HG03095 (cell line): ENCODE measurements at regions not wholly inside any gene's neighbourhood (a gene's known extent, or its start where the extent isn't known, plus 50 kb on each side); places are given as distances from the start of the nearest gene placed in this dataset.

ENCODE experiments used
- ATAC-seq: cut with Tn5 transposase; IDR thresholded peaks from one replicate; pipeline ENCODE4 v1.9.1; 2021; ENCODE audit warnings: moderate library complexity; ENCODE audit not compliant: unreplicated experiment

DNA sequence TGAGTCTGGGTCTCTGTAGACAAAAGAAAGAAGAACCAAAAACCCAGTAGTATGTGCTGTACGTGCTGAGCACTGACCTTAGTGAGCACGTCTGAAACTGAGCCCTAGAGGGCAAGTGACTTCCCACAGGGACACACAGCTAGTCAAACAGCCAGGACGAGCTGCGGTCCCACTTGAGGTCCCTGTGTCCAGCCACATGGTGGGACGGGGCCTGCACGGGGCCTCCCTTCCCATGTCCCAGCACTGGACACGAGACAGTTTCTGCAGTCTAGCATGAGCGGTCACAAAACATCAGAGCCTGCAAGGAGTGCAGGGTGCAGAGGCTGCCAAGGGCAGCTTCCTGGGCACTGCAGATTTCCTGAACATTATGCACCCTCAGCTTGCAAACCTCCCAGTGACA is 121.6 kb downstream of the NCOR2 start:
- ATAC-seq = no peak

DNA sequence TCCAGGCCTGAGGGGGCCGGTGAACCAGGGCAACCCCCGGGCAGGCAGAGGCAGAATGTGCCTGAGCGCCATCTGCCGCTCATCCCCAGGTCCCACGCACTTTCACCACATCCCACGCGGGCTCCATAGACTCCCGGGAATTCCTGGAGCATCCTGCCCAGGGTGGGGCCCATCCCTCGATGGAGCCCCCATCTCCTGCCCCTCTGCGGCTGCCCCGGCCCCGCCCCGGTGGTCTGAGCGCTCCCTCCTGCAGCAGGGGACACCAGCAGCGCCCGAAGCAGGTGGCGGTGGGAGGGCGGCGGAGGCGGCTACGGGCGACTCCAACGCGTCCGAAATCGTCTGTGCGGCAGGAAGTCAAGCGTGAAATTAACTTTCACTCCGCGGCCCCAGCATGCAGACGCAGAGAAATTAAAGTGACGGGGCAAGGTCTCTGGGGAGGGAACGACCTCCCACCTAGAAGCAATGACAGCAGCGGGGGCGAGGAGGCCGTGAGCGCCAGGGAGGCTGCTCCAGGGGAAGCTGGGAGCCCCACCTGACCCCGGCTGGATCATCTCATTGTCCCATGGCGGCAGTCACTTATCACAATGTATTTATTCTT is 122.2 kb downstream of the NCOR2 start:
- ATAC-seq = no peak

DNA sequence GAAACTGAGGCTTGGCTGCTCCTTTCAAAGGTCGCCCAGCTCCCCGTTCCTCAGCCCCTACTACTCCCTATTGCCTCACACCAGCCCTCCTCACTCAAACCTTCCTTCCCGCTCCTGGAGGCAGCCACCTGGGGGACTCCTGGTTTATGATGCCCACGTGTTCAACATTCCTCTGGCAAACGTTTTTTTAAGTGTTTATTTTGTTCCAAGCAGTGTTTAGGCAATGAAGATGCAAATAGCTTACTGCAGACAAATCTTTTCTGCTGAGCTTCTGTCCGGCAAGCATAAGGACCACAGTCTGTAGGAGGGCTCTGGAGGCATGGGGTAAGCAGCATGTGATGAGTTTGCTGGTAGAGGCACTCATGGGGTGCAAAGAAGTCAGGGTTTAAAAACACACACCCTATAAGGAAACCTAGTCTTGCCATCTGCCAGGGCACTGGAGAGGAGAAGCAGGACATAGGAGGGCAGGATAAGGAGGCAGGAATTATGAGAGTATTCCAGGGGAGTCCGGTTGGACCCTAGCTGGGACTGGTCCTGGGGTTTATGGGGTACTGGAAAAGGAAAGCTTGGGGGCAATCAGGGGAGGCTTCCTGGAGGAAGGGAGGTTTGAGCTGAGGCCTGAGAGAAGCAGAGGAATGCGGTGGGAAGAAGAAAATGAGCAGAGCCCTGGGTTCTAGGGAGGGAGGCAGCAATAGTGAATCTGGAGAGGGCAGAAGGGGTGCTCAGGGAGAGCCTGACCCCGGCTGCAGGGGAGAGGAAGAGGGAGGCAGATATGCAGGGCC is 123.3 kb downstream of the NCOR2 start:
- ATAC-seq = no peak

DNA sequence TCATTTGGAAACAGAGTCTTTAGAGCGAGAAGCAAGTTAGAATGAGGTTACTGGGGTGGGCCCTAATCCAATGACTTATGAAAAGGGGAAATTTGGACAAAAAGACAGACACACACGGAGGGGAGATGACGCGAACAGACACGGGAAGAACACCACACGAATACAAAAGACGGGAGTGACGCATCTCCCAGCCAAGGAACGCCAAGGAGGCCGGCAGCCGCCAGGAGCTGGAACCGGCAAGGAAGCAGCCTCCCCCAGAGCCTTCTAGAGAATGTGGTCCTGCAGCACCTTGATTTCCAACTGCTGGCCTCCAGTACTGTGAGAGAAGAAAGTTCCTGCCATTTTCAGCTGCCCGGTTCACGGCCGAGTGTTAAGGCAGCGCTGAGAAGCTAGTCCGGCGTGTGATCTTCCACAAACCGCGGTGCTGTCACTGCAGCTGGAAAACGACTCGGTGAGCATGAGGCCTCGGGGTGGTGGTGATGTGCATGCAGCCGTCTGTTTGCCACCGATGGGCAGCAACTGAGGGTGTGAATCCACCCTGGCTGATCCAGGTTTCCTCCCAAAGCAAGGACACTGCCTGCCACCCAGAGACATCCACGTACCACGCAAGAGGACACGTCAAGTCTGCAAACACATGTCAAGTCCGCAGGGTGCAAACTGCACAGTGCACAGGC is 124.5 kb downstream of the NCOR2 start:
- ATAC-seq = no peak

DNA sequence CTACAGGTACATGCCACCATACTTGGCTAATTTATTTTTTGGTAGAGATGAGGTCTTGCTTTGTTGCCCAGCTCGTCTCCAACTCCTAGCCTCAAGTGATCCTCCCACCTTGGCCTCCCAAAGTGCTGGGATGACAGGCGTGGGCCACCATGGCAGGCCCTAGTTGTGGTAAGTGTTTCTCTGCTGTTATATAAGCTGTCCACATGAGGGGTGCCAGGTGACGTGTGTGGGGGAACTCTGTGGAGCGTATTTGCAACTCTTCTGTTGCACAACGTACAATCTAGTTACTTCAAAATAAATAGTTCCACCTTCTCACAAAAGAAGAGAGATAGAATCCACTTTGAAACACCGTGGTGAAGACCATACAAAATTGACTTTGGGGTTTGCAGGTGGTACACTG is 125.1 kb downstream of the NCOR2 start:
- no peak for ATAC-seq

DNA sequence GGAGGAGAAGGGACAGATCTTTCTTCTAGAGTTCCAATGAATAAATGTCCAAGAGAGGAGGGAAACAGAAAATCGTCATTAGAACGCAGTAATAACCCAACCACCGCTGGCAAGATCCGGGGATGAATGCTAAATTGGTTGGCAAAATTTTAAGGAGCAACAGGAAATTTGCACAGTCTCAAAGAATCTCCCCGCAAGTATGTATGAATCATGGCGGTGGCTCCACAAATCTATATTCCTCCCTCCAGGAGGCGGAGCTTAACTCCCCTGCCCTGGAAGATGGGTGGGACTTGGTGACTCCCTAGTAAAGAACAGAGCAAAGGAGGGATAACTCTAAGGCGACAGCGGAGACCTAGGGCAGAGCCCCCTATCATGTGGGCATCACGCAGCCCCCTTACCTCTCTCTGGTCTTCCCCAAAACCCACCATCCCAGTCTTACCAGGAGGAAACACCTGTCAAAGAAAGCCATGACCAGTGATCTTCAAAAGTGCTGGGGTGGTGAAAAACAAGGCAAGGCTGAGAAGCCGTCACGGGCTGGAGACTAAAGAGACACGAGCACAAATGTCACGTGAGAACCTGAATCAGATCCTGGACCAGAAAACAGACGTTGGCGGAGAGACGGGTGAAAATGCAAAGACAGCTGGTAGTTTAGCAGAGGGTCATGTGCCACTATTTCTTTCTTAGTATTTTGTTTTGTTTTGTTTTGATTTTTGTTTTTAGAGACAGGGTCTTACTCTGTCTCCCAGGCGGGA is 125.8 kb downstream of the NCOR2 start:
- ATAC-seq = no peak

DNA sequence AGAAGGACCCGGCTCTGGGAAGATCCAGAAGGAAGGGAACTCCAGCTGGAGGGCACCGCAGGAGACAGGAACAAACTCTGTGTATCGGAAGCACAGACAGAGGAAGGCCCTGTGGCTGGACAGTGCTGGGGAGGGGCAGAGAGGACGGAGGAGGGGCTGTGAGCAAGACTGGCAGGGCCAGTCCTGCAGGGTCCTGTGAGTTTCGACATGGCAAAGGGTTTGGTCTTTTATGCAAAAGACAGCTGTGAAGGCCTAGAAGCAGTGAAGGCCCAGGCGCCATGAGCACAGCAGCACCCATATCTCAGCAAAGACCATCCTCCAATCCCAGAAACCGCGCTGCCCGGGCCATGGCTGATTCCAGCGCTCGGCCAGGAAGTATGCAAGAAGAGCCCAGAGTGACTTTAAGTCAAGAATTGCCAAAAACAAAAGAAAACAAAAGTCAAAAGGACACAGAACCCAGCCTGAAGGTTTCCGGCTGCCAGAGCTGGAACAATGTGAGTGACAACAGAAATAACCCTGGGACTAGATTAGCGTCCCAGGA is 126.5 kb downstream of the NCOR2 start:
- no peak for ATAC-seq

DNA sequence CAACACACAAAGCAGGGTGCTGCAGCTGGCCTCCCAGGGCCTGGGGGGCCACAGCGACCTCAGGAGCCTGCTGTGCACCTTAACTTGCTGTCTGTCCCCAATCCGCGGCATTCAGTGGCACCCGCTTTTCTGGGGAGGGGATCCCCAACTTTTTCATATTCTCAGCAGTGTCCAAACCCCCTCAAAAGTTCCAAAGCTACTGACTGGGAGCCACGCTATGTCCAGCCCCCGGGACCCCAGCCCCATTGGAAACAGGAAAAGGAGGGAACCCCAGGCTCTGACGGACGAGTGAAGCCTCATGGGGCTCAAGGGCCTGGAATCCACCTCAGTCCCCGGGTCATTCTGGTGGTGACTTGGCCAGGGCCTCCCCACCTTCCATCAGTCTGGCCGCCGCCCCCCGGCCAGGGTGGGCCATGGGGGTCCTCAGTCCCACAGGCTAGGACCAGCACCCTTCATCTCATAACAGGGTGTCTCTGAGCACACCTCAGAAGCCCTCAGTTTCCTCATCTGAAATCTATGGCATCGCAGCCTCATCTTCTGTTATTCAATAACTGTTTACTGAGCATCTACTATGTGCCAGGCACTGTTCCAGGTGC is 127.3 kb downstream of the NCOR2 start:
- no peak for ATAC-seq

DNA sequence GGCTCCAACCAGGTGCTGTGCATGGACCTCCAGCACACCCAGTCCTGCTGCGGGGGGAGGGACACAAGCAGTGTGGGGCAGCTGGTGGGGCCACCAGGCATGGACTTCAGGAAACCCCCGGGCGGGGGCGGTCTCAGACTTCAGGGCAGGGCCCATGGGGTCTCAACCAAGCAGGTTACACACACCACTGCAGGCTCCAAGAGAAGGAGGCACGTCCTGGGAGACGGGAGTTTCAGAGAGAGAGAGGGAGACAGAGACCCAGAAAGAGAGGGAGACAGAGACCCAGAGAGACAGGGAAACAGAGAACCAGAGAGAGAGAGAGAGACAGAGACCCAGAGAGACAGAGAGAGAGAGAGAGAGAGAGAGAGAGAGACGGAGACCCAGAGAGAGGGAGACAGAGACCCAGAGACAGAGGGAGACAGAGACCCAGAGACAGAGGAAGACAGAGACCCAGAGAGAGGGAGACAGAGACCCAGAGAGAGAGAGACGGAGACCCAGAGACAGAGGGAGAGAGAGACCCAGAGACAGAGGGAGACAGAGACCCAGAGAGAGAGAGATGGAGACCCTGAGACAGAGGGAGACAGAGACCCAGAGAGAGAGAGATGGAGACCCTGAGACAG is 128.9 kb downstream of the NCOR2 start:
- no peak for ATAC-seq

DNA sequence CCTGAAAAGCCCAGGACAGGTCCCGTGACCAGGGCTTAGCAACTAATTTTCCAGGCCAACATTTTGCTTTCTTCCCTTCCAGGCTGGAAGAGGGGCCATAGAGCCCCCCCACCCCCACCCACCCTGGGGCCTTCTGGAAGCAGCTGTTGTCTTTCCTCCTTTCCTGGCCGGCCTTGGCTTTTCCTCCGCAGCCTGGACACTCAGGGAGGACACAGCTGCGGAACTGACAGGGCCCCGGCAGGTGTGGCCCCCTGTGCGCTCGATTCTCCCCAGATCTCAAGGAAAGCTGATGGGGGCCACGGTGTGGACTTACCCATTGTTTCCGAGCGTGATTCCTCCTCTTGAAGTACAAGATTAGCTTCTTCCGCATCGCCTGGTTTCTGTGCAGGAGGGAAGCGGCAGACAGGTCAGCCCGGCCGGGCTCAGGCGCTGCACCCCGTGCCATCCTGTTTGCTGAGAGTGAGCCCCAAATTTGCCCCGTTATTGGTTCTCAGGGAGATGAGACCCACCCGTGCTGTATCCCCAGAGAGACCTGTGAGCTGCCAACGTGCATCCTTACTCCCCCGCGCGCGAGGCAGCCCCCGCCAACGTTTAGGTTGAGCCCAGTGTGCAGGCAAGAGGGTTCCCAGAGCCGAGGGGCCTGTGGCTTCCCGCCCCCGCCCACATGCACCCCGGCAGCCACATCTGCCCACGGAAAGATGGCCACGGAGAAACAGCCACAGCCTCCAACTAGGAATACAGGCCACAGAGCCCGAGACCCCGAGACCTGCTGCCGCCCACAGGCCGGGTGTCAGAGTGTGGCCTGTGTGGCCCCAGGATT is 129.6 kb downstream of the NCOR2 start:
- no peak for ATAC-seq

DNA sequence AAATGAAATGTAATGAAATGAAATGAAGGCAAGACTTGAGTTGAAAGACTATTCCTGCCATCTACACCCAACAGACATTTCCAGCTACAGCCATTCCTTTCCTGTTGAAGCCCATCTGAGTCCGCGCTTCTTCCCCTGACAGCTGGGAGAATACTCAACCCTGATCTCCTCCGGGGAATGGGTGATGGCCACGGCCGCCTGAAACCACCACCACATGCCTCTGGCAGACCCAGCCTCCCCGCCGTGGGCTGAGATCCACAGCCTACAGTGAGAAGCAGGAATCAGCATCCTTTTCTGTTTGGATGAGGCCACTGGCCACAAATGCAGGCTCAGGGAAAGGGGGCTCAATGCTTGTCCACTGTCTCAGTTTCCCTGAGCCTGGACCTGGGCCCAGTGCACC is 130.3 kb downstream of the NCOR2 start:
- no peak for ATAC-seq

DNA sequence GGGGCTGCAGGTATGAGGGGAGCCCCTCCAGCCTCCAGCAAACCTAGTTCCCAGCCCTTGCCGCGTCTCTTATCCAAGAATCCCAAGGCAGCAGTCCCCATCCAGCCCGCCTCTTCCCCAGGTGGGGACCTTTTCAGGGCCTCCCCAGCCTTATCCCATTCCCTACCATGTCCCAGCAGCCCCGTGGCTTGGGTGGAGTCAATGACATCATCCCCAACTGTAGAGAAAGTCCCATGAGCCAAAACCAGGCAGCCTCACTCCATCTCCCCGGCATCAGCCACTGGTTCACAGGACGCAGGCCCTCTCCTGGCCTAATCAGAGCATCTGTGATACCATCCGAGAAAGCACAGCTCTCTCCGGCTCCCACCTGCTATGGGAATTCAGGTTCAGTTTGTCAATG is 131.0 kb downstream of the NCOR2 start:
- ATAC-seq = no peak

DNA sequence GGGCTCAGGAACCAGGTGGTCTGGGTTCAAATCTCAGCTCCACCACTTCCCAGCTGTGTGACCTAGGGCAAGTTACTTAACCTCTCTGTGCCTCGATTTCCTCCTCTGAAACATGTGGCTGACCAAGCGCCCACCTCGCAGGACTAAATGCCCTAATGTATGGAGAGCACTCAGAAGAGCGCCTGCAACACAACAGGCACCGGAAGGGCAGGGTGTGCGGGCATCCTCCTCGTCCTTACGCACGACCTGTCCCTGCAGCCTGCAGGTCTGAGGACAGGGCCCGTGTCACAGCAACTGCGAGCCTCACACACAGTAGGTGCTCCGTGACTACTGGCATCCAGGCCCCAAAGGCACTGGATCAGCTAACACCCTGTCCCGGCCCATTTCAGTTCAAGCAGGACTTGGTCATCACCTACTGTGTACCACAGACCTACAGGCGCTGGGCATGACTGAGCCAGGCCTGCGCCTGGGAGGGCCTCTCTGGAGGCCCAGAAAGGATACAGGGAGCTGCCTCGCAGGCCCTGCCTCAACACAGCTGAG is 131.5 kb downstream of the NCOR2 start:
- ATAC-seq = no peak

DNA sequence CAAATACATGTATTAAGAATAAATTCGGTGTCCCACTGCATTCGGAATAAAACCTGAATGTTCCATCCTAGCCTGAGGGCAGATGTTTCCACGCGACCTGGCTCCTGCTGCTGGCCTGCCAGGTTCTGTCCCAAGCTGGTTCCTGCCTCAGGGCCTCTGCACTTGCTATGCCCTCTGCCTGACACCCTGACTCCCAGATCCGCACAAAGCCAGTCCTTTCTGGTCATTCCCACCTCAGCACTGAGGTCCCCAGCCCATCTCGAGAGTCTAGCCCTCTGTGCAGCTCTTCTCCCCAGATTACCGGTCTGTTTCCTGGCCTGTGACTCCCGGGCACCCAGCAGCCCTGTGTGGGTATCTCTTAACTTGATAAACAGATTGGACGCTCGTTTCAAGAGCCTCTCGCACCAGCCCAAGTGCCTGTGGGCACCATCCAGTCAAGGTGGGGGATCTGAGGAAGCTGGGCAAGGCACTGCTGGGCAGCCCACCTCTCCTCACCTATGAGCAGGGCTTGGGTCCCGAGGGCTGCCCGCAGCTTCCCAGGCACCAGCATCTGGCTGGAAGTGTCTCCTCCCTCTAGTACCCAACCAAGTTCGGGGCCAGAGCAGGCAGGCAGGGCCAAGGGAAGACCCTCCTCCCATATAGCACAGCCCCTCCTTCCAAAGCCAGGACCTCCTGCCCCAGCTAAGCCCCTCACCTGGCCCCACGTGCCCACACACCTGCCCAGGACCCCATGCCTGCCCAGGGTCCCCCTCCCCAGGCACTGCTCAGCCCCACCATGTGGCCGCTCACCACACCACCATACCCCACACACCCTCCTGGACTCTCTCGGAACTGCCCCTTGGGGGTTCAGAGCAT is 132.2 kb downstream of the NCOR2 start:
- no peak for ATAC-seq

DNA sequence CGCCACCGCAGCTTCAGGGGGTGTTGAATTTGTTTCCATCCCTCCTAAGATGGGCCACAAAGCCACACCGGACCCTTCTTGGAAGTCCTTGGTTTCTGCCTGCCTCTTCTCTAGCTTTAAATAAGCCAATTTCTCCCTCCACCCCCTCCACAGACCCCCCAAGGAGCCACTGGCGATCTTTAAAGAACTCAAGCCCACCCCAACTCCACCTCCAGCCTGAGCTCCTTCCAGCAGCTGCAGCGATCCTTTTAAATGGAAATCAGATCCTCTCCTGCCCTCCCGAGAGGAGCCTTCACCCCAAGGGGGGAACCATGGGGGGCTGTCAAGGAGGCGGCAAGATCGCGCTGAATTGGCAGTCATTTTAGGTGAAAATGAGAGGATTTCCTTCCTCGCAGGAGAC is 133.1 kb downstream of the NCOR2 start:
- no peak for ATAC-seq

DNA sequence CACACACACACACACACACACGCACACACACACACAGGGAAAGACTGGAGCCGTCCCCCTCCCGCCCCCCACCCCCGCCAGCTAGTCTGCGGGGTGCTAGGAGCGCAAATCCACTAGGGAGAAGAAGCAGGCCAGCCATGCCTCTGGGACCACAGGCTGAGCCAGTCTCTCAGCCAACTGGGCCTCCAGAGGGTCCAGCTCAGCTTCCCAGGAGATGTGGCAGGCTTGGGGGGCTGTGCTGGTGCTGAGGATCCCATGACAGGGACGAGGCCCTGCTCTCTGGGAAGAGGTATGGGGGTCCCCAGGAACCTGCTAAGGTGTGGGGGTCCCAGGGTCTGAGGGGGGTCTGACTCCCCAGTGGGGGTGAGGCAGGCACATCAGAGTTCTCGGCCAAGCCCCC is 133.5 kb downstream of the NCOR2 start:
- ATAC-seq = no peak

DNA sequence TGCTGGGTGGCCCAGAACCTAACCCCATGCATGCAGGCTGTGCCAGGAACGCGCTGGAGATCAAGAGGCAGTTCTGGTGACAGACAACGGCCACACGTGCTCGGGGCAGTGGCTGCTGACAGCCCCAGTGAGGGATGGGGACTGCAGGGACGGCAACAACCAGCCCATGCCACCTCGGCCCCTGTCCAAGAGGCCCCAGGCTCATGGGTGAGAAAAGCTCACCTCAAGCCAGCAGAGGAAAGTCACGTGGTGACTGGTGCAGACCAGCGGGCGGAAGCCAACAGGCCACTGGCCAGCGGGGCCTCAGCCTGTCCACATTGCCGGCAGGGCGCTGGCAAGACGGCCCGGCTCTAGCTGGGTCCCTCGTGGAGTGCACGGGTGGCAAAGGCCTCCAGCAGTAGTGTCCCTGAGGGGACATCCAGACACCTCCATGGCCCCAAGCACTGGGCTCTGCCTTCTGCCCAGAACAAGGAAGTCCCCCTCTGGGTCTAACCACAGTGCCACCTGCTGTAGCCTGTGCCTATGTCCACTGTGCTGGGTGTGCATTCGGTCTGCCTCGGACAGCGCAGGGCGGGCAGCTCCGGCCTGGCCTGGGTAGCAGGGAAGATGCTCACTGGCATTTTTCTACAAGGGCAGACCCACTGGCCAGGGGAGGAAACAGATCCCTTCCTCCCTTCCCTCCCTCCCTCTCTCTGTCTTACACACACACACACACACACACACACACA is 134.1 kb downstream of the NCOR2 start:
- ATAC-seq = no peak

DNA sequence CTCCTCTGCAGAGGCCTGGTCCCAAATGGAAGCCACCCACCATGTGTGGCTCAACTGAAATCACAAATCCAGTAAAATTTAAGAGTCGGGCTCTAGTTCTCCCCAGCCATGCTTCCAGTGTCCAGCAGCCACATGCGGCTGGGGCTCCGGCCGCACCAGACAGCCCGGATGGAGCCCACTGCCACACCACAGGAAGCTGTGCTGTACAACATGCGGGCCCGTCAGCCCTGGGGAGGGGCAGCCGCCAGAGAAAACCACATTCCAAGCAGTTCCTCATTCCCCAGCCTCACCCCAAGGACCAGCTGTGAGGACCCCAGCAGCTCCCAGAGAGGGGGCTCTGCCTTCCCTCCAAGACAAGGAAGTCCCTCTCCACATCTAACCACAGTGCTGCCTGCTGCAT is 135.0 kb downstream of the NCOR2 start:
- ATAC-seq = no peak
